Kidney epithelial cell (primary cell): ENCODE measurements at regions not wholly inside any gene's neighbourhood (a gene's known extent, or its start where the extent isn't known, plus 50 kb on each side); places are given as distances from the start of the nearest gene placed in this dataset.
A peak's percentile ranks its signal among the peaks of the same experiment; 100 is the strongest.

Source experiments
- DNase-seq: peaks from one replicate; pipeline ENCODE4 v3.0.0-alpha.2; 2010; ENCODE audit warnings: low read depth
- H3K27me3 ChIP-seq: 2 replicates; pipeline ENCODE4 v1.6.0; 2011; ENCODE audit warnings: low read length; ENCODE audit not compliant: control insufficient read depth, insufficient read depth
- H3K36me3 ChIP-seq: 2 replicates; pipeline ENCODE4 v1.5.1; 2011; ENCODE audit warnings: low read length; ENCODE audit not compliant: control insufficient read depth, insufficient read depth
- H3K4me3 ChIP-seq: 2 replicates; pipeline ENCODE4 v1.5.1; 2011; ENCODE audit warnings: low read depth, mild to moderate bottlenecking, control low read depth, low read length
- TF ChIP-seq, protein P1 (sequence below): IDR thresholded peaks from 2 replicates; pipeline ENCODE4 v1.5.1; 2011; ENCODE audit warnings: mild to moderate bottlenecking, moderate library complexity, low read length, control low read depth, inconsistent platforms; ENCODE audit not compliant: insufficient read depth, poor library complexity, severe bottlenecking

DNA sequence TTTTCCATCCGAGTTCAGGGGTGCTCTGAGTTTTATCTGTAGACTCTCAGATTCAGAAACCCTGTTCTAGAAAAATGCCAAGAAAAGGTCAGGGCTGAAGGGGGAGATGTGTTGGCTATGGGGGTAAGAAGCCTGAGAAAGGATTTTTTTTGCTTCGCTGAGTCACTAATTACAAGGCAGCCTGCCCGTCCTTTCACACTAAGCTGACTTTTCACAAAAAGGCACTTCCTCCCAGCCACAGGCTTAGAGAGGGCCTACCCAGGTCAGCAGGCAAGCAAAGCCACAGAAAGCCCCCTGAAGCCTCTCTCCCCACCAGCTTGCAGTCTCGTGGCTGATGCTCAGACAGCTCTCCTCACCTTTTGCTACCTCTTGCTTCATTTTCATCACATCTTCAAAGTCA lies 192.6 kb upstream of the PRICKLE2 start:
- Histone ChIP-seq H3K36me3 (no peaks in the 10 kb centered on the region), H3K27me3 (no peaks in the 10 kb centered on the region), H3K4me3 (no peak overlapping the region)
- peak; percentile 60 for DNase-seq
- TF ChIP-seq, protein P1, sequence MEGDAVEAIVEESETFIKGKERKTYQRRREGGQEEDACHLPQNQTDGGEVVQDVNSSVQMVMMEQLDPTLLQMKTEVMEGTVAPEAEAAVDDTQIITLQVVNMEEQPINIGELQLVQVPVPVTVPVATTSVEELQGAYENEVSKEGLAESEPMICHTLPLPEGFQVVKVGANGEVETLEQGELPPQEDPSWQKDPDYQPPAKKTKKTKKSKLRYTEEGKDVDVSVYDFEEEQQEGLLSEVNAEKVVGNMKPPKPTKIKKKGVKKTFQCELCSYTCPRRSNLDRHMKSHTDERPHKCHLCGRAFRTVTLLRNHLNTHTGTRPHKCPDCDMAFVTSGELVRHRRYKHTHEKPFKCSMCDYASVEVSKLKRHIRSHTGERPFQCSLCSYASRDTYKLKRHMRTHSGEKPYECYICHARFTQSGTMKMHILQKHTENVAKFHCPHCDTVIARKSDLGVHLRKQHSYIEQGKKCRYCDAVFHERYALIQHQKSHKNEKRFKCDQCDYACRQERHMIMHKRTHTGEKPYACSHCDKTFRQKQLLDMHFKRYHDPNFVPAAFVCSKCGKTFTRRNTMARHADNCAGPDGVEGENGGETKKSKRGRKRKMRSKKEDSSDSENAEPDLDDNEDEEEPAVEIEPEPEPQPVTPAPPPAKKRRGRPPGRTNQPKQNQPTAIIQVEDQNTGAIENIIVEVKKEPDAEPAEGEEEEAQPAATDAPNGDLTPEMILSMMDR, result no peak

DNA sequence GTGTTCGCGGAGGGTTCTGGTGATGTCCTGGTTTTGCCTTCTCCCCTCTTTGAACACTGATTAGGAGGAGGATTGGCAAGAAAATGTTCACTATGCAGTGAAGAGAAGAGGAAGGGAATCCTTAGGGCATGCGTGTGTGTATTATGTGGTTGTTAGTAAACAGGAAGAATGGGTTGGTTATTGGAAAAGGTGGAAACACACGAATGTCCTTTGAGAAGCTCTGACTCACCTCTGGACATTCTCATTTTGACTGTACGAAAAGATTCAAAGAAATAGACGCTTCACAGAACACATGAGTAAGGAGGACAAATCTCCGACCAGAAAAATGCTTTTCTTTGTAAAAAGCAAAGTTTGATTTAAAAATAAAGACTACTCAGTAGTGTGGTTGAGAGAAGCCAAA lies 188.8 kb upstream of the PRICKLE2 start:
- TF ChIP-seq, protein P1, result no peak
- no peak for DNase-seq
- Histone ChIP-seq H3K4me3 (no peak overlapping the region), H3K27me3 (no peaks in the 10 kb centered on the region), H3K36me3 (no peaks in the 10 kb centered on the region)

DNA sequence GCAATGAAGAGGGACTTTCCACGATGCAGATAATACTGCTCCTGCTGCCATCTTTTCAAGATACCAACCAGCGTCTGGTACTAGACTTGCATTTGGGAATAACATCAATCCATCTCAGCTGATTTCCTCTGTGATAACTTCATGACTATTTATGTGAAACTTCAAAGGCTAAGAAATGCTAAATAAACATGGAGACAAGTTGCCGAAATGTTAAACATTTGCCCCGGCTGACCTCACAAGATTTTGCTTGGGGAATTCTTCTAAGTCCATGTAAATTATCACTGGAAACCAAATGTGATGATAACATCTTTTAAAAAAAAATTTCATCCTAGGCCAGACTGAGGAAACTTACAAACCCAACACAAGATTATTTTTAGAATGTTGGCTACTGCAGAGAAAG lies 185.8 kb upstream of the PRICKLE2 start:
- TF ChIP-seq, protein P1, result no peak
- H3K4me3 ChIP-seq, result no peak overlapping the region
- DNase-seq, result no peak
- H3K27me3 ChIP-seq, result no peaks in the 10 kb centered on the region
- H3K36me3 ChIP-seq, result no peaks in the 10 kb centered on the region

DNA sequence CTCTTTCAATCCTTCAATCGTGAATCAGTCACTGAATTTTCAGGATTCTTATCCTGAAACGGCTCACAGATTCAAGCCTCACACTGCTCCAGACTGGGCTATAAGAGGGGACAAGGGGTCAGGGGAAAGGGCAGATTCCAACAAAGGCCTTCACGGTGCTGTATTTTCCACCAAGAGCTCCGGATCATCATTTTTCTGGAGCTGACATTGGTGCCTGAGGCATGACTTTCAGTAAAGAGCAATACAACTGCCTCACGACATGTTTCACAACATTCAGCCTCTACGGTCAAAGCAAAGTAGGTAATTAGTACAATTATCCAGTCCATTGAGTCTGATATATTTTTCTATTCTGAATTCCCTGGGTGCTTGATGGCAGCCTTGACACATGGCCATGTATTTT lies 185.0 kb upstream of the PRICKLE2 start:
- Histone ChIP-seq H3K36me3 (no peaks in the 10 kb centered on the region), H3K27me3 (no peaks in the 10 kb centered on the region), H3K4me3 (no peak overlapping the region)
- TF ChIP-seq, protein P1, result no peak
- DNase-seq, result no peak

DNA sequence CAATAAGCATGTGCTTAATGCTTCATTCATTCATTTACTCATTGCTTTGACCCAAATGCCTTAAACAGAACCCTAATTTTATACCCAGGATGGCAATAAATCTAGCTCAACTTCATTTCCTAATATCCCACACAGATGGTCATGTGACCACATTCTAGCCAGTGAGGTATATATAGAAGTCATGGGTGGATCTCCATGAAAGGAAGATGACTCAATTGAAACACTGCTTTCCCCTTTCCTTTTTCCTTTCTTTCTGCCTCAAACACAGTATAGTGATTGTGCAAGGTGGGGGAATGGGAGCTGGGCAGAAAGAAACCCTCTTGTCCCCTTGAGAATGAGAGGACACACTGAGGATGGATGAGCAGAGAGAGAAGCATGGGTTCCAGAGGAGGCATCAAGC lies 183.5 kb upstream of the PRICKLE2 start:
- H3K4me3 ChIP-seq, result no peak overlapping the region
- H3K36me3 ChIP-seq, result no peaks in the 10 kb centered on the region
- no peak for DNase-seq
- no peaks in the 10 kb centered on the region for H3K27me3 ChIP-seq
- TF ChIP-seq, protein P1, result no peak

DNA sequence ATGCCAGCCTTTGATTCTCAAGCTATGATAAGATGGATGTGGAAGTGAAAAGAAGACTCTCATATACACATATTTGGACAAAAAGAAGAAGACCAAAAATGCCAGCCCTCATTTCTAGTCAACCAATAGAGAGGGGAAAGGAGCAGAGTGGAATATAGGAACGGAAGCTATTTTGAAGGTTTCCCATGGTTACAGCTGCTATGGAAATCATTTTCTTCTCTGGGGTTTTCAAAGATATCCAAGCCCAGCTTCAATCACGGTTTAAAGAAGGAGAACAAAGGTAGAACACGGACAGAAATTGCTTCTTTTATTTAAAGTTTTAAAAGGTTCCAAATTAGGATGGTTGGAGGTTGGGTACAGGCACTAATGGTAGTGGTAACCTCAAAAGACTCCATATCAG lies 181.0 kb upstream of the PRICKLE2 start:
- TF ChIP-seq, protein P1, result no peak
- H3K4me3 ChIP-seq, result no peak overlapping the region
- H3K27me3 ChIP-seq, result no peaks in the 10 kb centered on the region
- DNase-seq, result no peak
- H3K36me3 ChIP-seq, result no peaks in the 10 kb centered on the region
